HUES64 (cell line): ENCODE measurements at regions not wholly inside any gene's neighbourhood (a gene's known extent, or its start where the extent isn't known, plus 50 kb on each side); places are given as distances from the start of the nearest gene placed in this dataset.

Experiments
- H3K27ac ChIP-seq: 2 replicates; pipeline ENCODE4 v1.7.0; 2013; ENCODE audit warnings: low read depth, low read length, inconsistent platforms
- H3K27me3 ChIP-seq: 2 replicates; pipeline ENCODE4 v1.6.1; 2013; ENCODE audit warnings: mild to moderate bottlenecking, low read length; ENCODE audit not compliant: insufficient read depth
- H3K36me3 ChIP-seq: 2 replicates; pipeline ENCODE4 v1.6.1; 2013; ENCODE audit warnings: mild to moderate bottlenecking, low read length; ENCODE audit not compliant: insufficient read depth
- H3K4me1 ChIP-seq: 2 replicates; pipeline ENCODE4 v1.6.1; 2013; ENCODE audit warnings: mild to moderate bottlenecking, low read length, moderate library complexity; ENCODE audit not compliant: insufficient read depth
- H3K4me3 ChIP-seq: 2 replicates; pipeline ENCODE4 v1.5.1; 2013; ENCODE audit warnings: mild to moderate bottlenecking, low read length, moderate library complexity
- H3K9ac ChIP-seq: 2 replicates; pipeline ENCODE4 v1.6.1; 2013; ENCODE audit warnings: mild to moderate bottlenecking, low read depth, low read length
- H3K9me3 ChIP-seq: 2 replicates; pipeline ENCODE4 v1.6.1; 2013; ENCODE audit warnings: low read depth, low read length; ENCODE audit not compliant: insufficient read depth
- WGBS: fragments of 150-250, 120-280 bp; methylation state at CpG from one replicate; pipeline ENCODE4 v1.1.7; 2013; ENCODE audit warnings: missing lambda C conversion rate; 5-methylcytosine and 5-hydroxymethylcytosine counted together

GRCh38 chr2:57622009-57622408 lies 424.6 kb upstream of the VRK2 start:
- Histone ChIP-seq H3K4me3 (no peak overlapping the region), H3K9me3 (no peaks in the 10 kb centered on the region)
- no CpG with 5 or more reads among the region's 1 CpG for WGBS

DNA sequence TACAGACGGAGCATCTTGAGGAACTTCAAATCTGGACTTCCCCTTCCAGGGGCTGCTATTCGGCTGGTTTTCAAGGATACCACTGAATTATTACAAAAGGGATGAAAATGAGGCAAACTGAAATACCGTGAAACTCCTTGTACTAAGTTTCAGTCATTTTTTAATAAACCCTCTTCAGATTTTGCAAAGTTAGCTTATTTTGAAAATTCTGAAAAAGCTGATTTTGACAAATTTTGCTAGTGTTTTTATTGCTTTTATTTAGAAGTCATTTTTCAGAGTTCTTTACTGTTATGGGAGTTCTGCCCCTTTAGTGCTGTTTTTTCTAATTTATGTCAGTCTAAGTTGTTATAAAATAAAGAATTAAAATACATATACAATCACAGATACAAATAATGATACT lies 390.4 kb upstream of the VRK2 start:
- no peaks in the 10 kb centered on the region for H3K36me3 ChIP-seq
- H3K27ac ChIP-seq: no peak overlapping the region
- H3K9ac ChIP-seq: no peak overlapping the region
- no peaks in the 10 kb centered on the region for H3K27me3 ChIP-seq
- peaks cover 30% of the 10 kb centered on the region for H3K9me3 ChIP-seq
- H3K4me1 ChIP-seq: no peaks in the 10 kb centered on the region
- H3K4me3 ChIP-seq: no peak overlapping the region
- WGBS: 96% methylated on average over 3 of the region's 3 CpGs

More at GRCh38 chr2:57622009-57622408, 424.6 kb upstream of the VRK2 start:
- peaks cover 11% of the 10 kb centered on the region for H3K4me1 ChIP-seq
- peak overlapping the region; percentile 29; the same call in 1 of the 2 replicates for H3K27ac ChIP-seq
- H3K9ac ChIP-seq: no peak overlapping the region
- H3K27me3 ChIP-seq: no peaks in the 10 kb centered on the region
- no peaks in the 10 kb centered on the region for H3K36me3 ChIP-seq

DNA sequence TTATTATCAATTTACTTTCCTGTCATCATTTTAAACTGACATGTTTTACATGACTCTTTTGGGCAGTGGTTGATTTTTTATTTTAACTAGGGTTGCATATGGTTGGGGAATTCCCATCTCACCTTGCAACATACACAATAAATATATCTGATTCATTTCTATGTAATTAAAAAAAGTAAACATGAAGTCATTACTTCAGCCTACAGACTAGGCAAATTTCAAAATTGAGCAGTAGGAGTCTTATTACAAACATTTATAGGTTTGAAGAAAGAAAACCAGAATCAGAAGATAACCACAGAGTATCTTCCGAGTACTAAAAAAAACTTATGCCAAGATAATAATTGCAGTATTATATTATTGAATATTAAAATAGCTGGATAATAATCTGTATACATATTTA lies 377.0 kb upstream of the VRK2 start:
- no CpG with 5 or more reads among the region's 1 CpG for WGBS
- Histone ChIP-seq H3K36me3 (no peaks in the 10 kb centered on the region), H3K4me3 (no peak overlapping the region), H3K9me3 (no peaks in the 10 kb centered on the region), H3K27ac (no peak overlapping the region), H3K9ac (no peak overlapping the region), H3K4me1 (no peaks in the 10 kb centered on the region), H3K27me3 (no peaks in the 10 kb centered on the region)

- 96% methylated on average over 2 of the region's 2 CpGs for WGBS
- Histone ChIP-seq H3K4me3 (no peak overlapping the region), H3K27me3 (no peaks in the 10 kb centered on the region), H3K9me3 (no peaks in the 10 kb centered on the region), H3K4me1 (no peaks in the 10 kb centered on the region), H3K27ac (no peak overlapping the region), H3K9ac (no peak overlapping the region), H3K36me3 (no peaks in the 10 kb centered on the region)
Measured at GRCh38 chr2:57674025-57674424, 372.6 kb upstream of the VRK2 start.

DNA sequence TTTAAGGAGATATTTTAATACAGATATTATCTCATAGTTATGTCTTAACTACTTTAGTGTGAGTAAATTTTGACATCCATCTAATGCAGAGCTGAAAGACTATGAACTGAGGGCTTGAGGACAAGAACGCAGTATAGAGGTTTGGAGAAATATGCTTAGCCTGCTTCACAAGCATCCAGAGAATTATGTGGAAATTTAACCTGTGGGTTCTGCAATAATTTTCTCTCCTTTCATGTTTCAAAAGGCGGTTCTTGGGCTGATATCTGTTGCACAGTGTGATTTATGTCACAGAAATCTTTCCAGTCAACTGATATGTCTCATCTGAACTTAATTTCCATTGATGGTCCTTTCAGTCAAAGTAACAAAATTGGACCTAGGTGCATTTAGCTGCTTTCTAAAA lies 371.9 kb upstream of the VRK2 start:
- Histone ChIP-seq H3K9me3 (no peaks in the 10 kb centered on the region), H3K4me1 (no peaks in the 10 kb centered on the region), H3K36me3 (no peaks in the 10 kb centered on the region), H3K27ac (no peak overlapping the region), H3K27me3 (no peaks in the 10 kb centered on the region), H3K9ac (no peak overlapping the region), H3K4me3 (no peak overlapping the region)
- WGBS: 96% methylated on average over 2 of the region's 2 CpGs

DNA sequence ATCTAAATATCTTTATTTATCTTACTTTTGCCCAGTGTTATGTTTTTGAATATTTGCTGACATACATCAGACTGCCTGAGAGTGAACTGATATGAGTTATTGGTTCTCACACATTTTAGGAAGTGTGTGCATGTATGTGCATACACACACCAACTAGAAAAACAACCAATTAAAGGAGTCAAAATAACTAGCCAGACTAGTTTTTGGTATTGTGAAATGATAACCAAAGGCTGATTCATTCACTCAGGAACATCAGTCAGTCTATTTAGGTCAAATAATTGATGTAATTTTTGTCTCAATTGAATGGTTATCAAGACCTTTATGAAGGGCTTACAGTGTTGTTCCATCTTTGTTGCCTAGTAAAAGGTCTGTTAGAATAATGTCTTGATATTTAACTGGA lies 369.3 kb upstream of the VRK2 start:
- Histone ChIP-seq H3K27me3 (no peaks in the 10 kb centered on the region), H3K36me3 (no peaks in the 10 kb centered on the region), H3K27ac (no peak overlapping the region), H3K4me3 (no peak overlapping the region), H3K9ac (no peak overlapping the region), H3K9me3 (no peaks in the 10 kb centered on the region), H3K4me1 (no peaks in the 10 kb centered on the region)

GRCh38 chr2:57681650-57682049 lies 365.0 kb upstream of the VRK2 start:
- Histone ChIP-seq H3K27ac (no peak overlapping the region), H3K4me3 (no peak overlapping the region), H3K4me1 (no peaks in the 10 kb centered on the region), H3K27me3 (no peaks in the 10 kb centered on the region), H3K9me3 (no peaks in the 10 kb centered on the region), H3K9ac (no peak overlapping the region), H3K36me3 (no peaks in the 10 kb centered on the region)
- WGBS: 86% methylated on average over 1 of the region's 1 CpG

DNA sequence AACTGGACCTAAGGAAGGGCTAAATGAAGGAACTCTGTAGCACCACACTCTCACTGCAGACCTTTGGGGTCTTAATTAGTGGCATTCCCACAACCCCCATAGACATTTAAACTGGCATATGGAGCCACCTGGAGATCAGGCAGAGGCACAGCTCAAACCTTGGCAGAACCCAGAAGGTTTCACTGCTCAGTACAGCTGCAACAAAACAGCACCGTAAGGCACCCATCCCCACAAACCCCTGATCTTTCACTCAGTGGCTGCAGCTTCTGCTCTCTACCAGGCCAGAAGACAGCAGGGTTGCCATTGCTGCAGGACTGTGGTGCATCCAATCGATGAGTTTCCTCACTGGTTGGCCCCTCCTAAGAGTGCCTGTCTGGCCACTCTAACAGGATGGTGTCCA lies 361.6 kb upstream of the VRK2 start:
- Histone ChIP-seq H3K9me3 (peaks cover 11% of the 10 kb centered on the region; the same call in 1 of the 2 replicates), H3K36me3 (no peaks in the 10 kb centered on the region), H3K9ac (no peak overlapping the region), H3K4me1 (no peaks in the 10 kb centered on the region), H3K27ac (no peak overlapping the region), H3K4me3 (no peak overlapping the region), H3K27me3 (no peaks in the 10 kb centered on the region)
- WGBS: 94% methylated on average over 2 of the region's 2 CpGs

- Histone ChIP-seq H3K9me3 (peaks cover 22% of the 10 kb centered on the region; the same call in 1 of the 2 replicates), H3K9ac (no peak overlapping the region), H3K36me3 (no peaks in the 10 kb centered on the region), H3K4me1 (peaks cover 22% of the 10 kb centered on the region), H3K27ac (no peak overlapping the region), H3K27me3 (no peaks in the 10 kb centered on the region), H3K4me3 (no peak overlapping the region)
Measured at GRCh38 chr2:57692395-57692794, 354.2 kb upstream of the VRK2 start.

- no peak overlapping the region for H3K9ac ChIP-seq
- no peaks in the 10 kb centered on the region for H3K27me3 ChIP-seq
- H3K36me3 ChIP-seq: no peaks in the 10 kb centered on the region
- H3K27ac ChIP-seq: no peak overlapping the region
- no peak overlapping the region for H3K4me3 ChIP-seq
- H3K4me1 ChIP-seq: peaks cover 22% of the 10 kb centered on the region
- peaks cover 21% of the 10 kb centered on the region; the same call in 1 of the 2 replicates for H3K9me3 ChIP-seq
Measured at GRCh38 chr2:57693177-57693576, 353.4 kb upstream of the VRK2 start.

DNA sequence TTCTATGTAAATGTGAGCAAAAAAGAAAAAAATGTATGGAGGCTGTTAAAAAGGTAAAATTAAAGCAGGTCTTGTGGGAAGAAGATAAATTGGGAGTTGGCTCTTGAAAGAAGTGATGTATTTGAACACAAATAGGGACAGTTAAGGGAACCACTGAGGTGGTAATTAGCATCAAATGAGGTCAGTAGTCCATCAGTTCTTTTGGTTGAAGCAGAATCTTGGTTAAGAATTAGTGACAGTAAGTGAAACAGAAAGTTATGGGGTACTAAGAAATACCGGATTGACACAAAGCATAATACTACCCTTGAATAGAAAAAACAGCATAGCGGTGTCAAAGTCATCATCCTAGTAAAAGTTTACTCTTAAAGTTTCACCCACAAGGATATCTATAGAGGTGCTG lies 352.6 kb upstream of the VRK2 start:
- H3K4me1 ChIP-seq: peaks cover 28% of the 10 kb centered on the region
- H3K27ac ChIP-seq: no peak overlapping the region
- H3K9me3 ChIP-seq: peaks cover 13% of the 10 kb centered on the region; the same call in 1 of the 2 replicates
- H3K4me3 ChIP-seq: no peak overlapping the region
- no peaks in the 10 kb centered on the region for H3K27me3 ChIP-seq
- no peak overlapping the region for H3K9ac ChIP-seq
- 89% methylated on average over 2 of the region's 2 CpGs for WGBS
- H3K36me3 ChIP-seq: no peaks in the 10 kb centered on the region

- WGBS: 74% methylated on average over 4 of the region's 4 CpGs
Measured at GRCh38 chr2:57696016-57696415, 350.6 kb upstream of the VRK2 start.

More at GRCh38 chr2:57696016-57696415, 350.6 kb upstream of the VRK2 start:
- H3K27me3 ChIP-seq: no peaks in the 10 kb centered on the region
- H3K4me1 ChIP-seq: peaks cover 35% of the 10 kb centered on the region
- H3K9me3 ChIP-seq: peaks cover 6% of the 10 kb centered on the region; the same call in 1 of the 2 replicates
- no peak overlapping the region for H3K27ac ChIP-seq
- H3K9ac ChIP-seq: no peak overlapping the region
- no peak overlapping the region for H3K4me3 ChIP-seq
- no peaks in the 10 kb centered on the region for H3K36me3 ChIP-seq
